PFSK-1 (cell line): ENCODE measurements at regions not wholly inside any gene's neighbourhood (a gene's known extent, or its start where the extent isn't known, plus 50 kb on each side); places are given as distances from the start of the nearest gene placed in this dataset.

Experiments
- FOXP2 ChIP-seq: optimal IDR thresholded peaks from 2 replicates; pipeline ENCODE3; 2011; ENCODE audit warnings: borderline replicate concordance, control low read depth, inconsistent platforms; ENCODE audit not compliant: insufficient read depth; ENCODE audit errors: extremely low read length, extremely low read depth
- TAF1 ChIP-seq: IDR thresholded peaks from 2 replicates; pipeline ENCODE4 v1.6.1; 2012; ENCODE audit warnings: low read length, control low read depth, borderline replicate concordance; ENCODE audit not compliant: insufficient read depth

GRCh38 chr2:134138115-134138514 is 115.8 kb upstream of the MGAT5 start:
- no peak for TF ChIP-seq FOXP2
- no peak for TF ChIP-seq TAF1
